ENCODE measurements at regions not wholly inside any gene's neighbourhood (a gene's known extent, or its start where the extent isn't known, plus 50 kb on each side); places are given as distances from the start of the nearest gene placed in this dataset.

DNA sequence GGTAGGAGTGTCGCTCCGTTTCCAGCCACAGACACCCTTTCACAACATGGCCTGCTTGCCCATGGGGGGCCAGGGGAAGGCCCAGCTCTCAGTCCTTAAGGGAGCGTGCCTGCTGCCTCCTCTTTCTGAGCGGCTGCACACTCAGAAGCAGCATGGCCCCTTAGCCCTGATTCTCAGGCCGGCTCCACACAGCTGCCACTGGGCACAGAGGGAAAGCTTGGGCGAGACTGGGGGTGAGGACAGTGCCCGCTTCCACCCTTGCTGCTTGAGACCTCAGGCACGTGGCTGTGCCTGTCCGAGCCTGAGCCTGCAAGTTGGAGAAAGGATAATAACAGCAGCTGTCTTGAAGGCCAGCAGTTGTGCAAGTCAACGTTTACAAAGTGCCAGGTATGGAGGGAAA is 416.3 kb downstream of the SHANK2 start:
- DNase-seq = no peak

- DNase-seq = no peak
Observed at GRCh38 chr11:70838198-70838597, 414.2 kb downstream of the SHANK2 start.

- no peak for DNase-seq
Observed at GRCh38 chr11:70839851-70840250, 412.5 kb downstream of the SHANK2 start.

- no peak for DNase-seq
Observed at GRCh38 chr11:70841264-70841663, 411.1 kb downstream of the SHANK2 start.

DNA sequence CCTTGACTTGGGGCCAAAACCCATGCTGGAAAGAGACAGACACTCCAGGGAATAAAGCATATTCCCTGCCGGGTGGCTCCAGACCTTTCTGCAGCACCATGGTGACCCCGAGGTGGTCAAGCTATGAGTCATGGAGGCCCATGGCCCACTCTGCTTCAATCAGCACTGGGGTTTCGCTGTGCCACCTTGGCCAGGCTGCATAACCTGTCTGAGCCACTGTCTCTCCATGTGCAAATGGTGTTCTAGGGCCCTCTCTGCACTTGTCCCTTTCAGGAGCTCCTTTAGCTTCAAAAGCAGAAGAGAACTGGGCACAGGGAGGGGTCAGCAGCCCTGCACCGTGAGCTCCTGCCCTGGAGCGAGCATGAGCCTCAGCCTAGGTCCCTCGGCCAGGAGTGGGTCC is 410.1 kb downstream of the SHANK2 start:
- no peak for DNase-seq

- DNase-seq = no peak
Observed at GRCh38 chr11:70842701-70843100, 409.7 kb downstream of the SHANK2 start.

DNA sequence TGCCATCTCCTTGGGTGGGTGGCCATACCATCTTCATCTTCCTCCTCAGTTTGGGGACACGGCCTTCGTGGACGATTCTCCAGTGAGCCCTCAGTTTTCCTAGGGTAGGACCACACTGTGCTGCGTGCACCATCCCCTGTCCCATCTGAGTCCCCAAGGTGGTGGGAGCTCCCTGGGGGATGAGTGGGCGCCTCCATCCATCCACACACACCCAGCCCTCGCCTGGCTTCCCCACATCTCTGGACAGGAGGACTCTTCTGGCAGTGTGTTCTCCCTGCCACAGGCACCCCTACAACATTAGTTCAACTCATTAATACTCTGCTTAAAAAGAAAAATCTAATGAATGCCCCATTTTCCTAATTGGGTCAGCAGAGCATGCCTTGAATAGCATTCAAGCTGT is 408.5 kb downstream of the SHANK2 start:
- no peak for DNase-seq

DNA sequence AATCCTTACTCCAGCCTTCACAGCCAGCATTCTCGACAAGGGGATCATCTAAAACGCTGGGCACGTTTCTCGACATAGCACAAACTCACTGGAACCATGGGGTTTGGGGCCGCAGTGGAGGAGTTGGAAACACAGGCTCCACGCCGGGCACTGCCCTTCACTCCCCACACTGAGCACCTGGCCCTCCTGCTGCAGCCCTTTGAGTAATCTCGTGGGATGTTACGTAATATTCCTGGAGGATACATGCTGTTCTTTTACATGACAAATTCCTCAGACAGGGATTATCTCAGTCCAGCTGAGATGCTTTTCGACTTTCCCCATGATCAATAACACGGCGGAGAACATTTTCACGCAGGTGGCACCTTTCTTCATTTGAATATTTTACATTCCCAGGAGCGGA is 408.0 kb downstream of the SHANK2 start:
- DNase-seq = no peak

- DNase-seq = no peak
Observed at GRCh38 chr11:70845591-70846041, 406.8 kb downstream of the SHANK2 start.

- no peak for DNase-seq
Observed at GRCh38 chr11:70846781-70847655, 405.4 kb downstream of the SHANK2 start.

DNA sequence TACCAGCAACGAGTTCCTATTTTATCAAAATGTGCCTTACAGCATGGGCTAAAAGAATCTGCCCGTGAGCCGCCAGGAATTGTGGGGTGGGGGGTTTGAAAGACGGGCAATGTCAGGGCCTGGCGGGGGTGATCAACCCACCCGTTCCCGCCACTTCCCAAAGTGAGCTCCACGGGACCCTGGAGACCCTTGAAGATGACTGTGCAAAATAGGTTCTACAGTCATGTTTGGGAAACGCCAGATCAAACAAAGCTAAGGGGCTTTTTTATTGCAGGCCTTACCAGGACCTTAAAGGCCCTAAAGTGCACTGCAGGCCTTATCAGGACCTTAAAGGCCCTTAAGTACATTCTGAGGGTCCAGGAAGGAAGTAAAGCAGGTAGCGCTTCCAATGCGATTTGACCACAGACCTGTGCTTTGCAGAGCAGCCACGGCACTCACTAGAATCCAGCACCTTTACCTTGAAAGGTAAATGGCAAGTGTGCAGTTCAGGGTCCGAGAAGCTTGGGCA is 404.1 kb downstream of the SHANK2 start:
- DNase-seq = no peak

DNA sequence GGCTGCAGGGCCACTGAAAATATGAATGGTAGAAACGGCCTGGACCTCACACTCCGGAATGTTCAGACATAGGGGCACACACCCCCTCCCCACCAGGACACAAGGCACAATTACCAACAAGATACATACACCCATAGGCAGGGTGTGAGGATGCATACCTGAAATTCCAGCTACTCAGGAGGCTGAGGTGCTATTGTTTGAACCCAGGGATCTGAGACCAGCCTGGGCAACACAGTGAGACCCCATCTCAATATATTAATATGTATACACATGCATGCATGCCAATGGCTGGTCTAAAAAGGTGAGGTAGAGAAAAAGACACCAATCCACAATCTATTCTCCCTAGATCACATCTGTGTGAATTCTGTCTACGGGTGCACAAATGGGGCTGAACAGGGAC is 403.3 kb downstream of the SHANK2 start:
- no peak for DNase-seq

DNA sequence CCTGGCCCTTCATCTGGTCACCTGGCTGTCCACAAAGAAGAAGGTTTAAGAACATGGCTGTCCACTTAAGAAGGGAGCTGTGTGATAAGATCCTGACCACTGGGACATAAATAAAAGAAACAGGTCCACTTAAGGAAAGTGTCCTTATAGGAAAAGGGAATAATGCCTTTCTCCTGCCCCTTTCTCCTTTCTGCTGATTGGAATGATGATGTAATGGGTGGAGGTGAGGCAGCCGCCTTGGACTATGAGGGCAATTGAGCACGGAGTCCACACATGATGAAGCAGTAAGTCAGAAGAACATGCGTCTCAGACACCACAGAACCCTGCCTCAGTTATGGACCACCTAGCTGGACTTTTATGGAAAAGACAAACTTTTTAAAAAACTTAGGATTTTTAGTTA is 401.1 kb downstream of the SHANK2 start:
- DNase-seq = no peak

- no peak for DNase-seq
Observed at GRCh38 chr11:70851907-70852306, 400.5 kb downstream of the SHANK2 start.

- no peak for DNase-seq
Observed at GRCh38 chr11:70853068-70853769, 399.2 kb downstream of the SHANK2 start.

- DNase-seq = no peak
Observed at GRCh38 chr11:70853770-70854108, 398.6 kb downstream of the SHANK2 start.

- DNase-seq = no peak
Observed at GRCh38 chr11:70854201-70854600, 398.2 kb downstream of the SHANK2 start.

- DNase-seq = no peak
Observed at GRCh38 chr11:70854901-70855556, 397.3 kb downstream of the SHANK2 start.

DNA sequence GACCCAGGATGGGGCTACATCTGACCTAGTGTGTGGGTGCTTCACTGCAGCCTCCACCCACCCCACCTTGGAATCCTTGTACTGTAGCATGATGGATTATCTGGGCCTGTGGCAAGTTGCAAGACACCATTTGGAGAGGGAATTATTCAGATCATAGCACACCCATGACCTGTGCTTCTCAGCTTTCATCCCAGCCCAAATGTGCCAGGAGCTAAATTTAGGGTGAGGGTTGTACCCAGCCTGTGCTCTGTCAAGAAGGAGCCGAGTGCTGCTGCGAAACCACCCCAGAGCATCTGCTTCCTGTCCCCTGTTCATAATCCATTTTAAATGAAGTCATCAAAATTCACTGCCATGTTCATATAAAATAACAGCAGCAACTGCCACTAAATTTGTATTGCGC is 394.5 kb downstream of the SHANK2 start:
- no peak for DNase-seq

DNA sequence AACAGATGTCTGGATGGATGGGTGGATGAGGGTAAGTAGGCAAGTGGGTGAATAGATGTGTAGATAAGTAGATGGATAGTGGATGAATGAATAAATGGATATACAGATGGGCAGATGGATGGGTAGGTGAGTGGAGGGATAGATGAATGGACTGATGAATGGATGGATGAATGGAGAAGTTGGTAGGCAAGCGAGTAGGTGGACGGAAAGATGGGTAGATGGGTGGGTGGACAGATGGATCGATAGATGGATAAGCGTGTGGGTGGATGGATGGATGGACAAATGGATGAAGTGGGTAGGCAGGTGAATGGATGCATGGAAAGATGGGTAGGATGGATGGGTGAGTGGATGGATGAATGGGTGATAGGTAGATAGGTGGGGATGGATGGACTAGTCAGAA is 393.2 kb downstream of the SHANK2 start:
- no peak for DNase-seq

DNA sequence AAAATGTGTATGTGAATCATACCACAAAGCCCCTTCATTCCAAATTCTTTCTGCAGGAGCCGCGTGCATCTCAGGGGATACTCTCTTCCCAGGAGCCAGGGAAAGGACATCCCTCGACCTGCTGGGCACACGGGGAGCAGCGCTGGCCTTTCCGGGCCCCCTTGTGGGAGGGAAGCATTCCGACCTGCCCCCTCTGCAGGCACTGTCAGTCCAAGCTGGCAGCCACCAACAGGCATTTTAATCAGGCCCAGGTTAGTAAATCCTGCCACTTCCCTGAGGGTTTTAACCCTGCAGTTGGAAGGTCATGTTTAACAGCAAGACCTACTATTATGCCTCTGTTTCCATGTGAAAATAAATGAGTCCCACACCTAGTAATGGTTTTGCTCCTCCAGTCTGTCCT is 391.5 kb downstream of the SHANK2 start:
- DNase-seq = no peak

DNA sequence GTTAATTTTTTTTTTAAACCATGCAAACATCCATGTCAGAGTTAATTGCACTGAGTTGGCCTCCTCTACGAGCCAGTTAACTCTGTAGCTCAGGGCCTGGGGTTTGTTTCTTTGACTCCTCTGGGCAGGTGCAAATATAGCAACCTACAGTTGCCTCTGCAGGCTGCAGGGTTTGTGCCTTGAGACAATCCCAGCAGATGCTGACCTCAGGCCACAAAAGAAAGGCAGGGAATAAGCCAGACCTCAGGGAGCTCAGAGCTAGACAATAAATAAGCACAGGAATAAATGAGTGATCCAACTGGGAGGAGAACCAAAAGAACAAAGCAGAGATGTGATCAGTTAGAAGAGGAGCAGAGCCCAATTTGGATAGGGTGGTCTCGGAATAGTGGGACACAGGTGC is 390.8 kb downstream of the SHANK2 start:
- DNase-seq = no peak

DNA sequence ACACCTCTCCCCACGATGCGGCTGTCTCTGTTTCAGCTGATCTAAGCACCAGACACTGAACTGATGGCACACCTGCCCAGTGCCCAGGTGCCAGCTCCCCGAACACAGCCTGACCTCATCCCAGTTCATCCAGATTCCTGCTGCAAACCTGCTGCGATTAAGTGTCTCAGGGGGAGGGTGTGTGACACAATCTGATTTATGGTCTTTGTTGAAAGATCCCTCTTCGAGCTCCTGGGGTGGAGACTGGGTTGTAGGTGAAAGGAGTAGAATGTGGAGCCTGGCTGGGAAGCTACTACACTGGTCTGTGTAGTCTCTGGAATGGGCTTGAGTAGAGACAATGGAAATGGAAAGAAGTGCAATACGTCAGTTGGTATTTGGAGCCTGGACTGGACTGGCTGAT is 390.3 kb downstream of the SHANK2 start:
- no peak for DNase-seq

GRCh38 chr11:70863186-70863585 is 389.2 kb downstream of the SHANK2 start:
- DNase-seq = no peak
